ENCODE measurements at regions not wholly inside any gene's neighbourhood (a gene's known extent, or its start where the extent isn't known, plus 50 kb on each side); places are given as distances from the start of the nearest gene placed in this dataset.
A peak's percentile ranks its signal among the peaks of the same experiment; 100 is the strongest.

DNA sequence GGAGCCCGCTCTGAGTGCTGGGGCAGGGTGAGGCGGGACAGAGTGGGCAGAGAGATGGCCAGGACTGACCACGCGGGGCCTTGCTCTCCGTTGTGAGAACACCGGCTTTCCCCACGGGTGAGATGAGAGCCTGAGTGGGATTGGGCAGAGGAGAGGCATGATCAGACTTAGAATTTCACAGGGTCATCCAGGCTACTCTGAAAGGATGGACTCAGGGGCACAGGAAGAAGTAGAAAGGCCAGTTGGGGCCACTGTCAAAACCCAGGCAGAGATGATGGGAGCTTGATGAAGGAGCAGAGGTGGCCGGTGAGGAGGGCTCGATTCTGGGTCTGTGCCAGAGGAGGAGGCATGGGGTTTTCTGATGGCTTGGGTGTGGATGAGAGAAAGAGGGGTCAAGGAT lies 63.8 kb upstream of the NUP50 start:
- Histone ChIP-seq H3K27ac (ENCODE audit: low read depth, low read length) (no peak overlapping the region), H3F3A (ENCODE audit: insufficient read depth) (no peaks in the 10 kb centered on the region), H3K79me2 (ENCODE audit: insufficient read depth, low read length) (no peaks in the 10 kb centered on the region), H3K9me3 (ENCODE audit: insufficient read depth, low read length) (no peaks in the 10 kb centered on the region), H3K4me3 (ENCODE audit: insufficient read depth, low read length, poor library complexity, severe bottlenecking) (no peak overlapping the region), H3K9me2 (replicated peaks; ENCODE audit: insufficient read depth, low read length) (no peaks in the 10 kb centered on the region), H3K36me3 (ENCODE audit: low read length) (no peaks in the 10 kb centered on the region), H3K27me3 (ENCODE audit: low read length) (no peaks in the 10 kb centered on the region), H3K4me2 (ENCODE audit: low read depth, low read length, poor library complexity, severe bottlenecking) (no peak overlapping the region), H2AFZ (ENCODE audit: low read depth, low read length, severe bottlenecking) (no peak overlapping the region), H4K20me1 (ENCODE audit: low read depth, low read length) (no peaks in the 10 kb centered on the region), H3K9ac (ENCODE audit: low read length) (no peak overlapping the region)
- TF ChIP-seq, protein P1, sequence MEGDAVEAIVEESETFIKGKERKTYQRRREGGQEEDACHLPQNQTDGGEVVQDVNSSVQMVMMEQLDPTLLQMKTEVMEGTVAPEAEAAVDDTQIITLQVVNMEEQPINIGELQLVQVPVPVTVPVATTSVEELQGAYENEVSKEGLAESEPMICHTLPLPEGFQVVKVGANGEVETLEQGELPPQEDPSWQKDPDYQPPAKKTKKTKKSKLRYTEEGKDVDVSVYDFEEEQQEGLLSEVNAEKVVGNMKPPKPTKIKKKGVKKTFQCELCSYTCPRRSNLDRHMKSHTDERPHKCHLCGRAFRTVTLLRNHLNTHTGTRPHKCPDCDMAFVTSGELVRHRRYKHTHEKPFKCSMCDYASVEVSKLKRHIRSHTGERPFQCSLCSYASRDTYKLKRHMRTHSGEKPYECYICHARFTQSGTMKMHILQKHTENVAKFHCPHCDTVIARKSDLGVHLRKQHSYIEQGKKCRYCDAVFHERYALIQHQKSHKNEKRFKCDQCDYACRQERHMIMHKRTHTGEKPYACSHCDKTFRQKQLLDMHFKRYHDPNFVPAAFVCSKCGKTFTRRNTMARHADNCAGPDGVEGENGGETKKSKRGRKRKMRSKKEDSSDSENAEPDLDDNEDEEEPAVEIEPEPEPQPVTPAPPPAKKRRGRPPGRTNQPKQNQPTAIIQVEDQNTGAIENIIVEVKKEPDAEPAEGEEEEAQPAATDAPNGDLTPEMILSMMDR (IDR thresholded peaks at IDR 0.05; ENCODE audit: insufficient read depth, low read length, poor library complexity, severe bottlenecking): no peak
- TF ChIP-seq EZH2phosphoT487 (conservative IDR thresholded peaks at IDR 0.05; ENCODE audit: low read length): no peak

DNA sequence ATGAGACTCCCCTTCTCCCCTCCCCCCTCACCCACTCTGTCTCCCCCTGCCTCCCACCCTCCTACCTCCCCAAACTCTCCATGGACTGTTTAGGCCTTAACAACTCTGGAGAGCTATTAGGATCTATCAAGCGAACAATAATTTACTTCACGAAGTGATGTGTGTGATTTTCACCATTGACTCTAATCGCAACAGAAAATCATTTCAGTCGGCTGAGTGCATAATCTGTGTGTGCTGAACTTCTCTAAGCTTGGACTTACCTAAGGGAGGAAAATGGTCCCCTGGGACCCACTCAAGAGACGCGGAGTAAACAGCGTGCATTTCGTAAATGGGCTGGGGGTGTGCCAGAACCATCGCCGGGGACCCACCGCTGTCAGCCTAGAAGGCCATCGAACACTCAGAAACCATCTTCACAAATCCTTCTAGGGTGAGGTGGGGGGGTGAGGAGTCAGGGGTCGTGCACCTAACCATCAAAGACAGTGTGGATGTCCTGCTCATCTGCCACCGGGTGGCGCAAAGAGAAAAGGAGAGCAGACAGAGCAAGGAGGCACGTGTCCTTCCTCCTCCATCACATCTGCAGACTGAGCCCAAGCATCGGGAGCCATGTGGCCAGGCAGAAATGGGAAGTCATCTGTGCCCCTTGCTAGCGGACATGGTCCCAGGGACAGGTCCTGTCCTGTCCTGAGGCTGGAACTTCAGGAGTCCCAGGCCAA lies 62.1 kb upstream of the NUP50 start:
- Histone ChIP-seq H3K9me2 (replicated peaks; ENCODE audit: insufficient read depth, low read length) (no peaks in the 10 kb centered on the region), H2AFZ (ENCODE audit: low read depth, low read length, severe bottlenecking) (no peak overlapping the region), H3K27me3 (ENCODE audit: low read length) (no peaks in the 10 kb centered on the region), H3K4me3 (ENCODE audit: insufficient read depth, low read length, poor library complexity, severe bottlenecking) (no peak overlapping the region), H4K20me1 (ENCODE audit: low read depth, low read length) (no peaks in the 10 kb centered on the region), H3F3A (ENCODE audit: insufficient read depth) (no peaks in the 10 kb centered on the region), H3K9ac (ENCODE audit: low read length) (no peak overlapping the region), H3K79me2 (ENCODE audit: insufficient read depth, low read length) (no peaks in the 10 kb centered on the region), H3K4me2 (ENCODE audit: low read depth, low read length, poor library complexity, severe bottlenecking) (no peak overlapping the region), H3K27ac (ENCODE audit: low read depth, low read length) (no peak overlapping the region), H3K9me3 (ENCODE audit: insufficient read depth, low read length) (no peaks in the 10 kb centered on the region), H3K36me3 (ENCODE audit: low read length) (no peaks in the 10 kb centered on the region)
- TF ChIP-seq EZH2phosphoT487 (conservative IDR thresholded peaks at IDR 0.05; ENCODE audit: low read length): no peak
- TF ChIP-seq, protein P1 (IDR thresholded peaks at IDR 0.05; ENCODE audit: insufficient read depth, low read length, poor library complexity, severe bottlenecking): peak; percentile 32

DNA sequence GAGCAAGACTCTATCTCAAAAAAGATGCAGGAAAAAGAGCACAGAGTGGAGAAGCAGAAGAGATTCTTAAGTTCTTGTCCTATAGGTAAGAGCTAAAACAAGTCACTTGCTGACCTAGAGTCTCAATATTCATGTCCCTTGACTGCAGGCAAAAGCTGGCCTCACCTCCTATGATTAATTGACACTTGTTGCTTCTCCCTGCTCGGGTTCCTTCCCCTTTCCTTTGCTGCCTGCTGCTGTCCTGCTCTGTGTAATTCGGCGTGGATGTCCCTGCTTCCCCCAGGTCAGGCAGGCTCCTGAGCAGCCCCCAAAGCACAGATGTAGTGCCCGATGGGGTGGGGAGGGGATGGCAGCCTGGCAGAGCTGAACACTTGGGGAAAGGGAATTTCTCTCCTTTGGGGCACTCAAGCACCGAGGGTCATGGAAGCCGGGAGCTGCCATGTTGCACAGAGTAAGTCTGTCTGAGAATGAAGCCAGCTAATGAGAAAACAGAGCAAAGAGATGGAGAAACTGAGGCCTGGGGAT lies 60.8 kb upstream of the NUP50 start:
- H3K4me3 ChIP-seq (ENCODE audit: insufficient read depth, low read length, poor library complexity, severe bottlenecking): no peak overlapping the region
- no peaks in the 10 kb centered on the region for H3K79me2 ChIP-seq (ENCODE audit: insufficient read depth, low read length)
- no peak for TF ChIP-seq EZH2phosphoT487 (conservative IDR thresholded peaks at IDR 0.05; ENCODE audit: low read length)
- TF ChIP-seq, protein P1 (IDR thresholded peaks at IDR 0.05; ENCODE audit: insufficient read depth, low read length, poor library complexity, severe bottlenecking): no peak
- no peaks in the 10 kb centered on the region for H3K27me3 ChIP-seq (ENCODE audit: low read length)
- no peaks in the 10 kb centered on the region for H4K20me1 ChIP-seq (ENCODE audit: low read depth, low read length)
- H3K9me3 ChIP-seq (ENCODE audit: insufficient read depth, low read length): no peaks in the 10 kb centered on the region
- H3K27ac ChIP-seq (ENCODE audit: low read depth, low read length): no peak overlapping the region
- no peaks in the 10 kb centered on the region for H3F3A ChIP-seq (ENCODE audit: insufficient read depth)
- no peaks in the 10 kb centered on the region for H3K36me3 ChIP-seq (ENCODE audit: low read length)
- no peaks in the 10 kb centered on the region for H3K9me2 ChIP-seq (replicated peaks; ENCODE audit: insufficient read depth, low read length)
- H3K9ac ChIP-seq (ENCODE audit: low read length): no peak overlapping the region
- no peak overlapping the region for H2AFZ ChIP-seq (ENCODE audit: low read depth, low read length, severe bottlenecking)
- H3K4me2 ChIP-seq (ENCODE audit: low read depth, low read length, poor library complexity, severe bottlenecking): no peak overlapping the region

Data from SU-DHL-6 (cell line).